Common myeloid progenitor, CD34-positive (primary cell): ENCODE measurements at regions not wholly inside any gene's neighbourhood (a gene's known extent, or its start where the extent isn't known, plus 50 kb on each side); places are given as distances from the start of the nearest gene placed in this dataset.

Experiments used
- CTCF ChIA-PET: fragments of 350-600 bp; sonication (Branson Sonifier 250); formaldehyde crosslinking; loops from one replicate; lab custom pipeline; 2021; ENCODE audit warnings: antibody characterized with exemption; lab: Charles Lee
- POLR2A ChIA-PET: fragments of 350-600 bp; sonication (Branson Sonifier 250); formaldehyde crosslinking; loops from one replicate; lab custom pipeline; 2021; ENCODE audit warnings: antibody characterized with exemption; lab: Charles Lee
- DNase-seq, 3 donors: peaks; one replicate each; pipeline versions ENCODE4 v3.0.0 to v3.0.0-alpha.2; 2013
- H3K27ac ChIP-seq, 2 experiments: 1 replicate in 1 of 2; 2 replicates in 1 of 2; pipeline ENCODE4 v1.7.0; 2013; ENCODE audit warnings: inconsistent platforms in 2 of 2, low read length in 2 of 2, mild to moderate bottlenecking in 2 of 2, low read depth in 1 of 2, moderate library complexity in 1 of 2; ENCODE audit not compliant: severe bottlenecking in 2 of 2, insufficient read depth in 1 of 2, poor library complexity in 1 of 2
- H3K27me3 ChIP-seq, 5 experiments: replicated peaks in 2 of 5; 1 replicate in 3 of 5; 2 replicates in 2 of 5; pipeline versions ENCODE4 v1.6.1 to v1.7.0; 2013; ENCODE audit warnings: low read length in 4 of 5, mild to moderate bottlenecking in 2 of 5, moderate library complexity in 2 of 5, inconsistent platforms in 1 of 5; ENCODE audit not compliant: insufficient read depth in 5 of 5, control insufficient read depth in 4 of 5
- H3K36me3 ChIP-seq, 4 experiments: 1 replicate in 2 of 4; 2 replicates in 2 of 4; pipeline versions ENCODE4 v1.6.1 to v1.7.0; 2013; ENCODE audit warnings: low read length in 3 of 4, control low read depth in 1 of 4, mild to moderate bottlenecking in 1 of 4; ENCODE audit not compliant: control insufficient read depth in 4 of 4, insufficient read depth in 4 of 4
- H3K4me1 ChIP-seq, 4 experiments: 1 replicate in 3 of 4; 2 replicates in 1 of 4; pipeline versions ENCODE4 v1.6.1 to v1.7.1; 2013; ENCODE audit warnings: low read length in 3 of 4, mild to moderate bottlenecking in 3 of 4, control low read depth in 1 of 4, inconsistent platforms in 1 of 4, moderate library complexity in 1 of 4; ENCODE audit not compliant: control insufficient read depth in 4 of 4, insufficient read depth in 4 of 4; ENCODE audit errors: control extremely low read depth in 1 of 4
- H3K4me3 ChIP-seq, 7 experiments: 1 replicate in 4 of 7; 2 replicates in 3 of 7; pipeline versions ENCODE4 v1.5.1 to v1.7.0; 2013; ENCODE audit warnings: mild to moderate bottlenecking in 7 of 7, low read length in 6 of 7, moderate library complexity in 6 of 7, inconsistent platforms in 2 of 7, low read depth in 2 of 7, control low read depth in 1 of 7; ENCODE audit not compliant: insufficient read depth in 4 of 7, control insufficient read depth in 1 of 7; ENCODE audit errors: extremely low read depth in 1 of 7
- H3K9me3 ChIP-seq, 5 experiments: 1 replicate in 4 of 5; 2 replicates in 1 of 5; pipeline versions ENCODE4 v1.6.1 to v1.7.1; 2013; ENCODE audit warnings: low read length in 4 of 5, mild to moderate bottlenecking in 2 of 5, inconsistent platforms in 1 of 5, low read depth in 1 of 5, moderate library complexity in 1 of 5; ENCODE audit not compliant: control insufficient read depth in 4 of 5, insufficient read depth in 2 of 5; ENCODE audit errors: control extremely low read depth in 1 of 5
- WGBS: methylation state at CpG from one replicate; pipeline ENCODE4 v1.1.5; 2013; ENCODE audit not compliant: insufficient coverage; 5-methylcytosine and 5-hydroxymethylcytosine counted together

GRCh38 chr5:42037379-42037932, 112.4 kb downstream of the FBXO4 start:
- CTCF ChIA-PET = no interaction called here
- Histone ChIP-seq H3K27me3 (peaks cover 0 to 7% (median 0%) of the 10 kb centered on the region in 5 experiments), H3K9me3 (no peaks in the 10 kb centered on the region), H3K4me3 (no peak overlapping the region), H3K36me3 (no peaks in the 10 kb centered on the region), H3K27ac (no peak overlapping the region), H3K4me1 (no peaks in the 10 kb centered on the region)
- POLR2A ChIA-PET = no interaction called here
- WGBS = 73% methylated on average over 2 of the region's 3 CpGs
- no peak for DNase-seq

DNA sequence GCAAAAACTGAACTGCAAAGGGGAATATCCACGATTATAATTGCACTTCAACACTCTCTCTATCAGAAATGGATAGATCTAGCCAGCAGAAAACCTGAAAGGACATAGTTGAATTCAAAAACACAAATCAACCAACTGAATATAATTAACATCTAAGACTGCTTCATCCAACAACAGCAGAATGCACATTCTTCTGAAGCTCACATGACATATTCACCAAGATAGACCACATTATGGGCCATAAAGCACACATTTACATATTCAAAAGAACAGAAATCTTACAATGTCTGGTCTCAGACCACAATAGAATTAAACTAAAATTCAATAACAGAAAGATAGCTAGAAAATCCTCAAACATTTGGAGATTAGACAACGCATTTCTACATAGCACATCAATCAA, 118.3 kb downstream of the FBXO4 start:
- DNase-seq = no peak
- POLR2A ChIA-PET = no interaction called here
- H3K36me3 ChIP-seq = no peaks in the 10 kb centered on the region
- H3K27ac ChIP-seq = no peak overlapping the region
- H3K9me3 ChIP-seq = peaks cover 0 to 2% (median 0%) of the 10 kb centered on the region in 5 experiments
- no peaks in the 10 kb centered on the region for H3K4me1 ChIP-seq
- peaks cover 0 to 4% (median 0%) of the 10 kb centered on the region in 5 experiments for H3K27me3 ChIP-seq
- 100% methylated on average over 1 of the region's 2 CpGs for WGBS
- CTCF ChIA-PET = no interaction called here
- H3K4me3 ChIP-seq = no peak overlapping the region

DNA sequence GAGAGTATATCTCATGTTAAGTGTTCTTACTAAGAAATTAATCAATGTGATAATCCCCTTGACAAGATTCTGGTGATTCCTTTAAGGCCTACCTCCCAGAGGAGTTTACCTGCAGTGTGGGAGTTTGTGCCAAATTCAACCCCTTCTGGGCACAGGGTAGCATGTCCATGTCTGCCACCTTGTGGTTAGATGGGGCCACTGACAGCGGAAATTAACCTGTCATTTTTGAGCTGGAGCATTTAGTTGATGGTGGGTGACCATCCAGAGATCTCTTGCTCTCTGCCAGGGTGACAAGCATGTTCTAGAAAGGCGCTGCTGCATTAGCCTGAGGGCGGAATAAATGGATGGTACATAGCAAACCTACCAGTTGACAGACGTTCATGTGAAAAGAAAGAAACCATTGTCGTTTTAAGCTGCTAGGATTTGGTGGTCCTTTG, 132.2 kb downstream of the FBXO4 start:
- peak; percentile 47 to 71 (median 58) for DNase-seq

DNA sequence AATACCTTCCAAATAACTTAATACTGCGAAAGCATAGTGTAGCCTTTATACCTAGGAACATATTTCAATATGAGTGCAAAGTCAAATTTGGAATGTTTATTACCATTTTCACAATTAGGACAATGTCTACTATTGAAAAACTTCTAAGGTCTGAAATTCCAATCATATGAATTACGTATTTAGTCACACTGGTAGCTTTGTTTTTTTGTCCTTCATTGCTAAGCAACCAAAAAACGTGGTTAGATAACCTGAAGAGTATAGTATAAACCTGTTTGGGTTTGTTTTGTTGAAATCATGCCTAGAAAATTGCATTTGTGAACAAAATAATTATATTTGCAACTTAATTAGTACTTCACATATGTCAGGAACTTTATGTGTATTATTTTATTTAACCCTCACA, 134.2 kb downstream of the FBXO4 start:
- no peak overlapping the region for H3K27ac ChIP-seq
- WGBS = no CpG with 5 or more reads among the region's 3 CpGs
- H3K27me3 ChIP-seq = no peaks in the 10 kb centered on the region
- CTCF ChIA-PET = interaction anchor here (4.3 kb wide), 1 partner anchor 202 kb away, joined by 62 read pairs; no protein-coding TSS in a partner anchor
- H3K9me3 ChIP-seq = no peaks in the 10 kb centered on the region
- POLR2A ChIA-PET = no interaction called here
- no peak for DNase-seq
- no peaks in the 10 kb centered on the region for H3K36me3 ChIP-seq
- H3K4me3 ChIP-seq = no peak overlapping the region
- H3K4me1 ChIP-seq = no peaks in the 10 kb centered on the region

More for the DNA sequence above, 132.2 kb downstream of the FBXO4 start:
- no peak overlapping the region for H3K27ac ChIP-seq
- H3K4me3 ChIP-seq = no peak overlapping the region
- H3K9me3 ChIP-seq = no peaks in the 10 kb centered on the region
- H3K27me3 ChIP-seq = no peaks in the 10 kb centered on the region
- H3K4me1 ChIP-seq = no peaks in the 10 kb centered on the region
- POLR2A ChIA-PET = no interaction called here
- WGBS = 38% methylated on average over 4 of the region's 5 CpGs
- CTCF ChIA-PET = interaction anchor here (0.5 to 4.3 kb wide), 12 partner anchors 8 to 712 kb away, joined by 3 to 62 read pairs (median 4); no protein-coding TSS in a partner anchor
- H3K36me3 ChIP-seq = no peaks in the 10 kb centered on the region

DNA sequence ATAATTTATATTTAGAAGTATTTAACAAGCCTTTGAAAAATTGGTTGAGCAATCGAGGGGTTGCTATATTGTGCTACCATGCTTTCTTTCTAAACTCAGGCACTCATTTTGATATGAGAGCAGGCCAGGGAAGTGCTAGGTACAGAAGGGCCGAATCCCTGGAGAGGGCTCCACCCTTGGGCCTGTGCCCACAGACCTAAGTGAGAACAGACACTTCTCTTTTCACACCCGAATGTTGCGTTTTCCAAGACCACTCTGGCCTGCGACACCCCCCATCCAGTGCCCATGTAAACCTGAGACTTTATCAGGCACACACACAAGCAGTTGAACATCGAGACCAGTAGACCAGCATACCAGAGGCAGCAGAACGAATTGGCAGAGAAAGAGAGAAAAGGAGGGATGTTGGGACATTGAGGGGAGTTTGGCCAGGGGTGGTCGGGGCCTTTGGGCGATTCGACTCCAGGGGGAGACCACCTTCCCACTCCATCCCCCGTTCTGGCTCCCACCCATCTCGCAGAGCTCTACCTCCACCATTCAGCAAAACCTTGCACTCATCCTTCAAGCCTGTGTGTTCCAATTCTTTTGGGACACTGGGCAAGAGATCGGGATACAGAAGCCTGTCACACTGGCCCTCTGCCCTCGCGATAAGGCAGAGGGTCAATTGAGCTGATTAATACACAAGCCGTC, 134.8 kb downstream of the FBXO4 start:
- Histone ChIP-seq H3K4me1 (no peaks in the 10 kb centered on the region), H3K9me3 (no peaks in the 10 kb centered on the region), H3K27me3 (no peaks in the 10 kb centered on the region), H3K4me3 (no peak overlapping the region), H3K36me3 (no peaks in the 10 kb centered on the region), H3K27ac (no peak overlapping the region)
- no peak for DNase-seq
- CTCF ChIA-PET = interaction anchor here (0.9 to 2.1 kb wide), 2 partner anchors 203 to 205 kb away, joined by 3 to 9 read pairs; no protein-coding TSS in a partner anchor
- 97% methylated on average over 13 of the region's 16 CpGs for WGBS
- POLR2A ChIA-PET = no interaction called here

GRCh38 chr5:42061121-42061520, 136.0 kb downstream of the FBXO4 start:
- Histone ChIP-seq H3K27me3 (no peaks in the 10 kb centered on the region), H3K9me3 (no peaks in the 10 kb centered on the region), H3K27ac (no peak overlapping the region), H3K36me3 (no peaks in the 10 kb centered on the region), H3K4me3 (no peak overlapping the region), H3K4me1 (no peaks in the 10 kb centered on the region)
- ChIA-PET CTCF (interaction anchor here (0.6 to 2.1 kb wide), 2 partner anchors 140 to 204 kb away, joined by 3 to 9 read pairs; no protein-coding TSS in a partner anchor), POLR2A (no interaction called here)
- no peak for DNase-seq
- 83% methylated on average over 2 of the region's 3 CpGs for WGBS

GRCh38 chr5:42064821-42065220, 139.7 kb downstream of the FBXO4 start:
- CTCF ChIA-PET = no interaction called here
- Histone ChIP-seq H3K9me3 (no peaks in the 10 kb centered on the region), H3K27me3 (no peaks in the 10 kb centered on the region), H3K4me3 (no peak overlapping the region), H3K36me3 (no peaks in the 10 kb centered on the region), H3K4me1 (no peaks in the 10 kb centered on the region), H3K27ac (no peak overlapping the region)
- DNase-seq = no peak
- POLR2A ChIA-PET = no interaction called here
